T-cell (primary cell): ENCODE measurements at regions not wholly inside any gene's neighbourhood (a gene's known extent, or its start where the extent isn't known, plus 50 kb on each side); places are given as distances from the start of the nearest gene placed in this dataset.

ENCODE experiments used
- ATAC-seq, 4 experiments: fragments of 200-7000 bp in 3 of 4; fragments of 150-1000 bp in 1 of 4; cut with Tn5 transposase; replicated peaks in 1 of 4; 1 replicate in 3 of 4; 2 replicates in 1 of 4; pipeline ENCODE4 v1.10.0; 2021; ENCODE audit warnings: moderate library complexity in 3 of 4, mild to moderate bottlenecking in 2 of 4, moderate number of reproducible peaks in 1 of 4
- CTCF ChIA-PET, 2 donors: fragments of 300-600 bp; sonication (Branson Sonifier 250); formaldehyde crosslinking; loops; one replicate each; lab custom pipeline; 2022; ENCODE audit warnings: antibody characterized with exemption in 2 of 2; lab: Charles Lee
- POLR2A ChIA-PET, 2 donors: fragments of 300-600 bp; sonication (Branson Sonifier 250); formaldehyde crosslinking; loops; one replicate each; lab custom pipeline; 2022; ENCODE audit warnings: antibody characterized with exemption in 2 of 2; lab: Charles Lee
- DNase-seq, 35 experiments: peaks; one replicate each; pipeline versions ENCODE4 v3.0.0 to v3.0.0-alpha.2; 2013 to 2023
- H3K27ac ChIP-seq: one replicate; pipeline ENCODE4 v1.5.1; 2013; ENCODE audit warnings: low read length
- H3K27me3 ChIP-seq, 2 experiments: replicated peaks in 1 of 2; 1 replicate in 1 of 2; 2 replicates in 1 of 2; pipeline versions ENCODE4 v1.6.1 to v1.7.0; 2013; ENCODE audit warnings: low read length in 1 of 2, mixed read lengths in 1 of 2; ENCODE audit not compliant: control insufficient read depth in 2 of 2, insufficient read depth in 2 of 2; ENCODE audit errors: extremely low read depth in 1 of 2
- H3K36me3 ChIP-seq, 2 donors: 1 replicate in 1 of 2; 2 replicates in 1 of 2; pipeline versions ENCODE4 v1.6.1 to v1.7.0; 2013; ENCODE audit warnings: low read length in 1 of 2; ENCODE audit not compliant: control insufficient read depth in 2 of 2, insufficient read depth in 1 of 2; ENCODE audit errors: extremely low read depth in 1 of 2
- H3K4me1 ChIP-seq, 2 experiments: 1 replicate in 1 of 2; 2 replicates in 1 of 2; pipeline versions ENCODE4 v1.6.1 to v1.7.0; 2013; ENCODE audit warnings: low read length in 2 of 2, mixed read lengths in 1 of 2; ENCODE audit not compliant: insufficient read depth in 2 of 2, control insufficient read depth in 1 of 2; ENCODE audit errors: extremely low read depth in 1 of 2
- H3K4me3 ChIP-seq, 2 donors: 1 replicate in 1 of 2; 2 replicates in 1 of 2; pipeline versions ENCODE4 v1.5.1 to v1.7.0; 2013; ENCODE audit warnings: mild to moderate bottlenecking in 2 of 2, low read length in 1 of 2, moderate library complexity in 1 of 2; ENCODE audit not compliant: control insufficient read depth in 1 of 2; ENCODE audit errors: extremely low read depth in 1 of 2
- H3K9me3 ChIP-seq: 2 replicates; pipeline ENCODE4 v1.7.0; 2013
- H3K27ac Mint-ChIP-seq, 2 donors: one replicate each; pipeline ENCODE4 v1.8.0; 2020 to 2021; ENCODE audit warnings: mild to moderate bottlenecking in 2 of 2, mixed read lengths in 2 of 2
- H3K27me3 Mint-ChIP-seq, 2 donors: one replicate each; pipeline ENCODE4 v1.8.0; 2021 to 2022; ENCODE audit warnings: mixed read lengths in 2 of 2
- H3K36me3 Mint-ChIP-seq: one replicate; pipeline ENCODE4 v1.8.0; 2021; ENCODE audit warnings: mixed read lengths
- H3K4me1 Mint-ChIP-seq, 3 donors: one replicate each; pipeline ENCODE4 v1.8.0; 2020 to 2022; ENCODE audit warnings: mixed read lengths in 3 of 3, mild to moderate bottlenecking in 1 of 3
- H3K4me3 Mint-ChIP-seq, 3 donors: one replicate each; pipeline ENCODE4 v1.8.0; 2020 to 2022; ENCODE audit warnings: mild to moderate bottlenecking in 3 of 3, mixed read lengths in 3 of 3, moderate library complexity in 3 of 3
- H3K9me3 Mint-ChIP-seq, 3 donors: one replicate each; pipeline ENCODE4 v1.8.0; 2020 to 2022; ENCODE audit warnings: mixed read lengths in 3 of 3
- WGBS: methylation state at CpG from one replicate; pipeline ENCODE4 v1.1.5; 2013; ENCODE audit warnings: missing lambda C conversion rate; ENCODE audit not compliant: insufficient coverage; 5-methylcytosine and 5-hydroxymethylcytosine counted together

GRCh38 chr7:156474241-156474743 lies 166.3 kb upstream of the RNF32 start:
- ChIA-PET POLR2A (no interaction called here), CTCF (no interaction called here)
- no peak overlapping the region for H3K27ac ChIP-seq
- no peaks in the 10 kb centered on the region for H3K36me3 ChIP-seq
- DNase-seq (no peak), ATAC-seq (no peak)
- Mint-ChIP-seq H3K9me3 (no peaks in the 10 kb centered on the region), H3K27me3 (peaks cover 32 to 33% of the 10 kb centered on the region in 2 donors), H3K36me3 (no peaks in the 10 kb centered on the region), H3K4me3 (no peak overlapping the region), H3K4me1 (no peaks in the 10 kb centered on the region), H3K27ac (no peak overlapping the region)
- H3K9me3 ChIP-seq: no peaks in the 10 kb centered on the region
- H3K4me3 ChIP-seq: no peak overlapping the region
- H3K27me3 ChIP-seq: peaks cover 9 to 27% of the 10 kb centered on the region in 2 experiments
- no peaks in the 10 kb centered on the region for H3K4me1 ChIP-seq
- 74% methylated on average over 6 of the region's 7 CpGs for WGBS

GRCh38 chr7:156473476-156474240 lies 166.9 kb upstream of the RNF32 start:
- ChIA-PET CTCF (interaction anchor here in 1 of 2 donors (0.7 to 0.9 kb wide), 2 partner anchors 664 to 676 kb away, joined by 3 read pairs; no protein-coding TSS in a partner anchor), POLR2A (no interaction called here)
- Mint-ChIP-seq H3K4me3 (no peak overlapping the region), H3K27ac (no peak overlapping the region), H3K27me3 (peaks cover 27 to 29% of the 10 kb centered on the region in 2 donors), H3K9me3 (no peaks in the 10 kb centered on the region), H3K36me3 (no peaks in the 10 kb centered on the region), H3K4me1 (no peaks in the 10 kb centered on the region)
- Histone ChIP-seq H3K4me3 (no peak overlapping the region), H3K9me3 (no peaks in the 10 kb centered on the region), H3K27ac (no peak overlapping the region), H3K4me1 (no peaks in the 10 kb centered on the region), H3K36me3 (no peaks in the 10 kb centered on the region), H3K27me3 (peaks cover 9 to 25% of the 10 kb centered on the region in 2 experiments)
- ATAC-seq (no peak), DNase-seq (peak in 9 of 35 experiments; percentile 2 to 41 (median 10))
- 28% methylated on average over 4 of the region's 9 CpGs for WGBS

- Mint-ChIP-seq H3K4me3 (no peak overlapping the region), H3K4me1 (no peaks in the 10 kb centered on the region), H3K27me3 (peaks cover 18 to 22% of the 10 kb centered on the region in 2 donors), H3K36me3 (no peaks in the 10 kb centered on the region), H3K27ac (no peak overlapping the region), H3K9me3 (no peaks in the 10 kb centered on the region)
- WGBS: 96% methylated on average over 4 of the region's 11 CpGs
- ChIA-PET CTCF (no interaction called here), POLR2A (no interaction called here)
- no peaks in the 10 kb centered on the region for H3K36me3 ChIP-seq
- H3K4me3 ChIP-seq: no peak overlapping the region
- no peaks in the 10 kb centered on the region for H3K9me3 ChIP-seq
- no peak for ATAC-seq
- DNase-seq: no peak
- peaks cover 7 to 20% of the 10 kb centered on the region in 2 experiments for H3K27me3 ChIP-seq
- H3K4me1 ChIP-seq: no peaks in the 10 kb centered on the region
- no peak overlapping the region for H3K27ac ChIP-seq
These were observed 168.3 kb upstream of the RNF32 start for GRCh38 chr7:156472267-156472666.

DNA sequence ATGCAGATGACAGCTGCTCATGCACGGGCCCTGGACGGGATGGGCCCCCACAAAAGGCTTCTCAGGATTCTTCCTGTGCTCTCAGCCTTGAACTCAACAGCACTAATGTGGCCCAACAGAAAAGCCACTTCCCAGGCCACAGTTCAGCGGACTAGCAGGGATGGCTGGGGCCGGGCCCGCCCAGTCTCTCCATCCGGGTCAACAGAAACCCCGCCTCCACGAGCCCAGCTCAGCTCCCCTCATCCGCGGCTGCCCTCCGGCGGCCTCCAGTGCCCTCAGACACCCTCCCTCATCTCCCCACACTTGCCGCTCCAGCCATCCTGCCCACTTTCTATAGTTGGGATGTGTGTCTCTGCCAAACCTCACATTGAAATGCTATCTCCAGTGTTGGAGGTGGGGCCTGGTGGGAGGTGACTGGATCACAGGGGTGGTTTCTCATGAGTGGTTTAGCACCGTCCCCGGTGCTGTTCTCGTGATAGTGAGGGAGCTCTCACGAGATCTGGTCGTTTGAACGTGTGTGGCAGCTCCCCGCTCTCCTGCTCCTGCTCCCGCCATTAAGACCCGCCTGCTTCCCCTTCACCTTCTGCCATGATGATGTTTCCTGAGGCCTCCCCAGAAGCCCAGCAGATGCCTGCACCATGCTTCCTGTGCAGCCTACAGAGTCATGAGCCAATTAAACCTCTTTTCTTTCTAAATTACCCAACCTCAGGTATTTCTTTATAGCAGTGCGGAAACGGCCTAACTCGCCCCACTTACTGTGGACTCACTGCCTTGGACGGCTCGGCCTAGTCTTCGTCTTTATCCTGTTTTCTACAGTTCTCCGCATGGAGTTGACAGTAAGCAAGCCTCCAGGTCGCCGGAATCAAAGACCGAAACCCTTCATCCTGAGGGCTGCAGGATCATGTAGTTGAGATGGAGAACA lies 169.9 kb upstream of the RNF32 start:
- POLR2A ChIA-PET: no interaction called here
- CTCF ChIA-PET: no interaction called here
- ATAC-seq (no peak), DNase-seq (no peak)
- Histone ChIP-seq H3K4me3 (no peak overlapping the region), H3K36me3 (no peaks in the 10 kb centered on the region), H3K27me3 (peaks cover 4 to 12% of the 10 kb centered on the region in 2 experiments), H3K9me3 (no peaks in the 10 kb centered on the region), H3K4me1 (no peaks in the 10 kb centered on the region), H3K27ac (no peak overlapping the region)
- no peak overlapping the region for H3K27ac Mint-ChIP-seq
- H3K36me3 Mint-ChIP-seq: no peaks in the 10 kb centered on the region
- H3K4me1 Mint-ChIP-seq: no peaks in the 10 kb centered on the region
- H3K9me3 Mint-ChIP-seq: no peaks in the 10 kb centered on the region
- H3K27me3 Mint-ChIP-seq: peaks cover 13 to 19% of the 10 kb centered on the region in 2 donors
- no peak overlapping the region for H3K4me3 Mint-ChIP-seq
- WGBS: 87% methylated on average over 15 of the region's 32 CpGs

DNA sequence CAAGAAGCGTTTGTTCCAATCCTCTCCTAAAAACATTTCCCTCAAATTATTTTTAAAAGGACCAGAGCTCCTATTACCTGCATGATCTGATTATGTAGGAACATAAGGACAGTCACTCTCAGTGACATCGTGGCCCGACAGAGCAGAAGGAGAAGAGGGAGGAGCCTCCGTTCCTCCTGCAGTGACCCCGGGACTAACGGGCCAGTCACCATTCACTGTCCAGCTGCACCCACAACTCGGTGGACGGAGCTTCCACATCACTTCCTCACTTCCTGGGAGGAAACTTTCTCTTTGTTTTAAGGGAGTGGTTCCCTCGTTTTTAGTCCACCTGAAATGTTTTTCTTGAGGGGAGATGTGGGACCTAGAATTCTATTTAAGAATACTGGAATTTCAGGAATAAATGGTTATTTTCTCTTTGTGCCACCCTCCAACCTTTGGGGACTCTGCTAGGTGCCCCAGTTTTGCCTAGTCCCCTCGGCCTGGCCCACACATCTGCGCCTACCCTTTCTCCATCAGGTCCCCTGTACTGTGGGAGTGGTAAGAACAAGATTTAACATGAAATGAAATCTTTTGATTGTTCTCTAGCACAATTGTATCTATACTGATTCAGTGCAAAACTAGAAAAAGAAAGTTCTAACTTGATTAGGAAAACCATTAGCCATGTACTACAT lies 173.5 kb upstream of the RNF32 start:
- DNase-seq (no peak), ATAC-seq (no peak)
- Mint-ChIP-seq H3K27ac (no peak overlapping the region), H3K4me3 (no peak overlapping the region), H3K9me3 (peaks cover 0 to 4% (median 0%) of the 10 kb centered on the region in 3 donors), H3K36me3 (no peaks in the 10 kb centered on the region), H3K27me3 (peaks cover 3 to 22% of the 10 kb centered on the region in 2 donors), H3K4me1 (no peaks in the 10 kb centered on the region)
- Histone ChIP-seq H3K36me3 (no peaks in the 10 kb centered on the region), H3K4me1 (no peaks in the 10 kb centered on the region), H3K4me3 (no peak overlapping the region), H3K27ac (no peak overlapping the region), H3K9me3 (no peaks in the 10 kb centered on the region), H3K27me3 (peaks cover 0 to 10% of the 10 kb centered on the region in 2 experiments)
- ChIA-PET CTCF (no interaction called here), POLR2A (no interaction called here)
- WGBS: 80% methylated on average over 1 of the region's 11 CpGs

GRCh38 chr7:156466272-156466671 lies 174.3 kb upstream of the RNF32 start:
- Mint-ChIP-seq H3K4me3 (no peak overlapping the region), H3K27me3 (peaks cover 3 to 22% of the 10 kb centered on the region in 2 donors), H3K36me3 (no peaks in the 10 kb centered on the region), H3K27ac (no peak overlapping the region), H3K9me3 (peaks cover 0 to 4% (median 0%) of the 10 kb centered on the region in 3 donors), H3K4me1 (no peaks in the 10 kb centered on the region)
- Histone ChIP-seq H3K27me3 (peaks cover 0 to 10% of the 10 kb centered on the region in 2 experiments), H3K4me1 (no peaks in the 10 kb centered on the region), H3K9me3 (no peaks in the 10 kb centered on the region), H3K4me3 (no peak overlapping the region), H3K27ac (no peak overlapping the region), H3K36me3 (no peaks in the 10 kb centered on the region)
- ATAC-seq (no peak), DNase-seq (no peak)
- WGBS: 65% methylated on average over 11 of the region's 13 CpGs
- ChIA-PET POLR2A (no interaction called here), CTCF (no interaction called here)
